Body of pancreas (tissue), 4 donors: ENCODE measurements at regions not wholly inside any gene's neighbourhood (a gene's known extent, or its start where the extent isn't known, plus 50 kb on each side); places are given as distances from the start of the nearest gene placed in this dataset.

Experiments used
- CTCF ChIP-seq, 7 experiments: fragments of 450-650 bp in 4 of 7; fragments of 200-600 bp in 3 of 7; sonication (generic) in 3 of 7; IDR thresholded peaks; one replicate each; pipeline ENCODE4 v1.5.1; 2016 to 2019; ENCODE audit warnings: antibody characterized with exemption in 7 of 7
- POLR2A ChIP-seq, 3 donors: fragments of 450-650 bp; IDR thresholded peaks; one replicate each; pipeline ENCODE4 v1.6.1; 2016; ENCODE audit warnings: antibody characterized with exemption in 3 of 3, mild to moderate bottlenecking in 2 of 3

GRCh38 chr12:41920355-41920754 is 224.3 kb downstream of the GXYLT1 start:
- TF ChIP-seq CTCF (IDR thresholded peaks at IDR 0.05) (no peak), POLR2A (IDR thresholded peaks at IDR 0.05) (no peak)
